Liver (tissue), 3 donors: ENCODE measurements at regions not wholly inside any gene's neighbourhood (a gene's known extent, or its start where the extent isn't known, plus 50 kb on each side); places are given as distances from the start of the nearest gene placed in this dataset.

ENCODE experiments used
- CTCF ChIP-seq: fragments of 150-350 bp; IDR thresholded peaks from 2 replicates; pipeline ENCODE4 v1.5.1; 2017; ENCODE audit warnings: improper control_type of control experiment, low read depth, low read length; ENCODE audit not compliant: missing input control
- EGR1 ChIP-seq, 2 donors: IDR thresholded peaks; 2 replicates each; pipeline ENCODE4 v1.6.1; 2016 to 2018; ENCODE audit warnings: antibody characterized with exemption in 2 of 2, low read depth in 2 of 2
- FOXA1 ChIP-seq: IDR thresholded peaks from 2 replicates; pipeline ENCODE4 v1.6.1; 2016; ENCODE audit warnings: antibody characterized with exemption
- GABPA ChIP-seq, 2 donors: IDR thresholded peaks in 1 of 2; conservative IDR thresholded peaks in 1 of 2; 2 replicates each; pipeline ENCODE4 v1.6.1; 2016; ENCODE audit warnings: antibody characterized with exemption in 2 of 2, mild to moderate bottlenecking in 1 of 2, moderate library complexity in 1 of 2
- JUND ChIP-seq, 2 donors: IDR thresholded peaks; 2 replicates each; pipeline ENCODE4 v1.6.1; 2016; ENCODE audit warnings: antibody characterized with exemption in 2 of 2
- RAD21 ChIP-seq, 2 donors: IDR thresholded peaks; 2 replicates each; pipeline ENCODE4 v1.6.1; 2016; ENCODE audit warnings: antibody characterized with exemption in 2 of 2, mild to moderate bottlenecking in 2 of 2
- REST ChIP-seq: IDR thresholded peaks from 2 replicates; pipeline ENCODE4 v1.6.1; 2016; ENCODE audit warnings: antibody characterized with exemption, mild to moderate bottlenecking
- RXRA ChIP-seq, 2 donors: IDR thresholded peaks; 2 replicates each; pipeline ENCODE4 v1.6.1; 2017 to 2018; ENCODE audit warnings: antibody characterized with exemption in 2 of 2, mild to moderate bottlenecking in 1 of 2
- SP1 ChIP-seq: IDR thresholded peaks from 2 replicates; pipeline ENCODE4 v1.6.1; 2018; ENCODE audit warnings: antibody characterized with exemption, mild to moderate bottlenecking
- TAF1 ChIP-seq: conservative IDR thresholded peaks from 2 replicates; pipeline ENCODE4 v1.6.1; 2016; ENCODE audit warnings: antibody characterized with exemption, mild to moderate bottlenecking
- YY1 ChIP-seq: IDR thresholded peaks from 2 replicates; pipeline ENCODE4 v1.6.1; 2016; ENCODE audit warnings: antibody characterized with exemption, mild to moderate bottlenecking
- TF ChIP-seq, protein P1 (sequence below): IDR thresholded peaks from 2 replicates; pipeline ENCODE4 v1.6.1; 2016; ENCODE audit warnings: antibody characterized with exemption
- TF ChIP-seq, protein P2 (sequence below): IDR thresholded peaks from 2 replicates; pipeline ENCODE4 v1.6.1; 2016; ENCODE audit warnings: antibody characterized with exemption
- donor health status: healthy.
- donor health status: healthy.

GRCh38 chr15:39426552-39427532 lies 154.0 kb upstream of the THBS1 start:
- TF ChIP-seq EGR1 (IDR thresholded peaks at IDR 0.05; ENCODE audit: low read depth in 2 of 2) (no peak), CTCF (no peak), REST (no peak), YY1 (no peak), RAD21 (IDR thresholded peaks at IDR 0.05) (no peak), SP1 (no peak), TAF1 (no peak), GABPA (IDR thresholded peaks at IDR 0.05 in 1 of 2, conservative IDR thresholded peaks at IDR 0.05 in 1 of 2) (no peak), JUND (IDR thresholded peaks at IDR 0.05) (no peak), FOXA1 (no peak), RXRA (IDR thresholded peaks at IDR 0.05) (no peak)
- TF ChIP-seq, protein P1, sequence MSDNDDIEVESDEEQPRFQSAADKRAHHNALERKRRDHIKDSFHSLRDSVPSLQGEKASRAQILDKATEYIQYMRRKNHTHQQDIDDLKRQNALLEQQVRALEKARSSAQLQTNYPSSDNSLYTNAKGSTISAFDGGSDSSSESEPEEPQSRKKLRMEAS = no peak
- TF ChIP-seq, protein P2, sequence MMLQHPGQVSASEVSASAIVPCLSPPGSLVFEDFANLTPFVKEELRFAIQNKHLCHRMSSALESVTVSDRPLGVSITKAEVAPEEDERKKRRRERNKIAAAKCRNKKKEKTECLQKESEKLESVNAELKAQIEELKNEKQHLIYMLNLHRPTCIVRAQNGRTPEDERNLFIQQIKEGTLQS = no peak
